ENCODE measurements at regions not wholly inside any gene's neighbourhood (a gene's known extent, or its start where the extent isn't known, plus 50 kb on each side); places are given as distances from the start of the nearest gene placed in this dataset.

GRCh38 chr1:94640125-94640524, 98.6 kb upstream of the F3 start:
- TF ChIP-seq BHLHE40 (IDR thresholded peaks at IDR 0.05; ENCODE audit: borderline replicate concordance) (no peak), SP1 (IDR thresholded peaks at IDR 0.05) (no peak), TARDBP (IDR thresholded peaks at IDR 0.05) (no peak), ARNT (IDR thresholded peaks at IDR 0.05) (no peak), ZNF384 (IDR thresholded peaks at IDR 0.05) (no peak), FOXA1 (IDR thresholded peaks at IDR 0.05) (no peak), NFRKB (IDR thresholded peaks at IDR 0.05) (no peak), FOXK2 (IDR thresholded peaks at IDR 0.05) (no peak), ELF4 (IDR thresholded peaks at IDR 0.05) (no peak), SUZ12 (IDR thresholded peaks at IDR 0.05) (no peak), CTBP1 (IDR thresholded peaks at IDR 0.05; ENCODE audit: borderline replicate concordance) (no peak), LEF1 (IDR thresholded peaks at IDR 0.05; ENCODE audit: borderline replicate concordance) (no peak), FOXM1 (IDR thresholded peaks at IDR 0.05; ENCODE audit: borderline replicate concordance) (no peak), HDGF (IDR thresholded peaks at IDR 0.05; ENCODE audit: borderline replicate concordance) (no peak)
